Thoracic aorta (tissue), 2 donors: ENCODE measurements at regions not wholly inside any gene's neighbourhood (a gene's known extent, or its start where the extent isn't known, plus 50 kb on each side); places are given as distances from the start of the nearest gene placed in this dataset.
A peak's percentile ranks its signal among the peaks of the same experiment; 100 is the strongest.

Source experiments
- ATAC-seq: fragments of 150-250 bp; one replicate; pipeline ENCODE4 v1.8.0; 2017; ENCODE audit warnings: low read depth; ENCODE audit not compliant: insufficient number of reproducible peaks, low FRiP score
- DNase-seq: peaks from one replicate; pipeline ENCODE4 v3.0.0-alpha.2; 2020; ENCODE audit warnings: low spot score
- H3K27ac ChIP-seq, 2 donors: fragments of 200-600 bp; sonication (generic); 1 replicate in 1 of 2; 2 replicates in 1 of 2; pipeline ENCODE4 v1.5.1; 2016; ENCODE audit warnings: mild to moderate bottlenecking in 2 of 2, moderate library complexity in 2 of 2
- H3K27me3 ChIP-seq: fragments of 200-600 bp; sonication (generic); replicated peaks from 2 replicates; pipeline ENCODE4 v1.6.0; 2016; ENCODE audit warnings: mild to moderate bottlenecking; ENCODE audit not compliant: insufficient read depth
- H3K36me3 ChIP-seq: fragments of 200-600 bp; sonication (generic); one replicate; pipeline ENCODE4 v1.5.1; 2016
- H3K4me1 ChIP-seq, 2 donors: fragments of 200-600 bp; sonication (generic); 1 replicate in 1 of 2; 2 replicates in 1 of 2; pipeline versions ENCODE4 v1.5.1 to v1.6.0; 2016; ENCODE audit warnings: low read depth in 2 of 2, mild to moderate bottlenecking in 1 of 2; ENCODE audit not compliant: control insufficient read depth in 1 of 2
- H3K4me3 ChIP-seq: fragments of 200-600 bp; sonication (generic); 2 replicates; pipeline ENCODE4 v1.5.1; 2016; ENCODE audit warnings: mild to moderate bottlenecking
- H3K9me3 ChIP-seq: fragments of 200-600 bp; sonication (generic); 2 replicates; pipeline ENCODE4 v1.5.1; 2016
- TF ChIP-seq, protein P1 (sequence below): fragments of 200-600 bp; sonication (generic); IDR thresholded peaks from one replicate; pipeline ENCODE4 v1.5.1; 2019; ENCODE audit warnings: antibody characterized with exemption

DNA sequence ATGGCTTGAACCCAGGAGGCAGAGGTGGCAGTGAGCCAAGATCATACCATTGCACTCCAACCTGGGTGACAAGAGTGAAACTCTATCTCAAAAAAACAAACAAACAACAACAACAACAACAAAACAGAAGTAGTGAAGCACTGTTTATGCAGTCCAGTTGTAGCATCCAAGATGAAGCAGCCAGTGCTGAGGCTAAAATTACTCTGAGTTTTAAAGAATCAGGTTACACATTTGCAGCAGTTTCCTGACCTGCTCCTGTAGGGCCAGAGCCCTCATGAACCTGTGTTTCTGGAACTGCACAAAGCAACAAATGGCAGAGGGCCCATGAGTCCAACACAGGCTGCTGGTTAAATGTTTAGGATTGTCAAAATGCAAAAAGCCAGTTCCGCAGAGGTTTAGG is 499.5 kb upstream of the PSMD7 start:
- TF ChIP-seq, protein P1, sequence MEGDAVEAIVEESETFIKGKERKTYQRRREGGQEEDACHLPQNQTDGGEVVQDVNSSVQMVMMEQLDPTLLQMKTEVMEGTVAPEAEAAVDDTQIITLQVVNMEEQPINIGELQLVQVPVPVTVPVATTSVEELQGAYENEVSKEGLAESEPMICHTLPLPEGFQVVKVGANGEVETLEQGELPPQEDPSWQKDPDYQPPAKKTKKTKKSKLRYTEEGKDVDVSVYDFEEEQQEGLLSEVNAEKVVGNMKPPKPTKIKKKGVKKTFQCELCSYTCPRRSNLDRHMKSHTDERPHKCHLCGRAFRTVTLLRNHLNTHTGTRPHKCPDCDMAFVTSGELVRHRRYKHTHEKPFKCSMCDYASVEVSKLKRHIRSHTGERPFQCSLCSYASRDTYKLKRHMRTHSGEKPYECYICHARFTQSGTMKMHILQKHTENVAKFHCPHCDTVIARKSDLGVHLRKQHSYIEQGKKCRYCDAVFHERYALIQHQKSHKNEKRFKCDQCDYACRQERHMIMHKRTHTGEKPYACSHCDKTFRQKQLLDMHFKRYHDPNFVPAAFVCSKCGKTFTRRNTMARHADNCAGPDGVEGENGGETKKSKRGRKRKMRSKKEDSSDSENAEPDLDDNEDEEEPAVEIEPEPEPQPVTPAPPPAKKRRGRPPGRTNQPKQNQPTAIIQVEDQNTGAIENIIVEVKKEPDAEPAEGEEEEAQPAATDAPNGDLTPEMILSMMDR: no peak
- DNase-seq (no peak), ATAC-seq (no peak)

GRCh38 chr16:73796241-73796640 is 500.4 kb upstream of the PSMD7 start:
- H3K27ac ChIP-seq: peak overlapping the region; percentile 55 to 67
- H3K36me3 ChIP-seq: no peaks in the 10 kb centered on the region
- H3K4me1 ChIP-seq: peaks cover 35 to 67% of the 10 kb centered on the region in 2 donors
- no peaks in the 10 kb centered on the region for H3K27me3 ChIP-seq
- TF ChIP-seq, protein P1: no peak
- H3K9me3 ChIP-seq: no peaks in the 10 kb centered on the region
- DNase-seq: no peak
- H3K4me3 ChIP-seq: peak overlapping the region; percentile 35
- peak; percentile 44 for ATAC-seq

More for the DNA sequence above, 499.5 kb upstream of the PSMD7 start:
- H3K4me3 ChIP-seq: no peak overlapping the region
- no peaks in the 10 kb centered on the region for H3K27me3 ChIP-seq
- no peaks in the 10 kb centered on the region for H3K9me3 ChIP-seq
- H3K4me1 ChIP-seq: peaks cover 35 to 67% of the 10 kb centered on the region in 2 donors
- H3K27ac ChIP-seq: peak overlapping the region; percentile 55 to 67
- no peaks in the 10 kb centered on the region for H3K36me3 ChIP-seq

- no peak overlapping the region for H3K4me3 ChIP-seq
- peak overlapping the region; percentile 55 to 67 for H3K27ac ChIP-seq
- TF ChIP-seq, protein P1: no peak
Observed at GRCh38 chr16:73794994-73795393, 501.6 kb upstream of the PSMD7 start.

DNA sequence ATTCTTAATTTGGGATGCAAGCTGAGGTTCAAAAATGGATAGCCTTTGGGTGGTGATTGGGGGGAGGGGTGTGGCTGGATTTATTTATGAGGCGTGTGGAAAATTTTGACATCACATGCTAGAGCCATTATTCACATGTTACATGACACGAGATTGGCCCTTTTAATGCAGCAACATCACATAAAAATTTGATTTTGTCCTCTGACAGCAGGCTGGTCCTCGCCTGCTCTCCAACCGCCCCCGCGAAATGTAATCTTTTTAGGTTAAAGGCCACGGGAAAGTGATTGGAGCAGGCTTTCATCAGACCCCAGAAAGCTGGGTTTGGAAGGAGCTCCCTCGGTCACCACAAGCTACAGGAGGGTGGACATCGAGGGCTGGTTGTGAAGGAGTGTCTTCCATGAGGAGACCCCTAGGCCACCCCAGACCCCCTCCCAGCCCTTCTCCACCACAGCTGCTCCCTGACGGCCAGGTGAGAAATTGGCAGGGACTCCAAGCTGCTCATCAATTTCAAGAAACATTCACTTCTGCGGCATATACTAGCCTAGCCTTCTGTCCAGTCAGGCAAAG is 502.7 kb upstream of the PSMD7 start:
- ATAC-seq (no peak), DNase-seq (no peak)
- Histone ChIP-seq H3K36me3 (no peaks in the 10 kb centered on the region), H3K4me1 (peaks cover 35 to 76% of the 10 kb centered on the region in 2 donors), H3K27ac (peak overlapping the region; percentile 55 to 67), H3K9me3 (no peaks in the 10 kb centered on the region), H3K27me3 (no peaks in the 10 kb centered on the region), H3K4me3 (no peak overlapping the region)
- TF ChIP-seq, protein P1: no peak

More at GRCh38 chr16:73794994-73795393, 501.6 kb upstream of the PSMD7 start:
- ATAC-seq (peak; percentile 27), DNase-seq (no peak)
- H3K4me1 ChIP-seq: peaks cover 35 to 69% of the 10 kb centered on the region in 2 donors
- H3K27me3 ChIP-seq: no peaks in the 10 kb centered on the region
- H3K36me3 ChIP-seq: no peaks in the 10 kb centered on the region
- no peaks in the 10 kb centered on the region for H3K9me3 ChIP-seq

DNA sequence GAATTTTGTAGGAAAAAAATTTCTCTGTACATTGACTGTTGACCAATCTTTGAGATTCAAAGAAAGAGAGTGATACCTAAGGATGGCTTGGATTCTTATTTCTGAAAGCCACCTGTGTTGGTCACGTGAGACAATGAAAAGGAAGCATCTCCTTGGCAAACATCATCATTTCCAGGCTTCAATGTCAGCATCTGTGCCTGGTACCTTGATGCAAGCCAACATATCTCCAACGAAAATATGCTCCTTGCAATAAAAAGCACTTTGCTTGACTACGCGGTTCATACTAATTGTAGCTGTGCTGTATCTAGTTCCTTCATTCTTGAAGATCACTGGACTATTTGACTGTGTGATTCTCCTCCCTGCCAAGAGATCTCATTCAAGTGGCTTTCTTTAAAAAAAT is 503.4 kb upstream of the PSMD7 start:
- H3K27me3 ChIP-seq: no peaks in the 10 kb centered on the region
- H3K36me3 ChIP-seq: no peaks in the 10 kb centered on the region
- ATAC-seq (no peak), DNase-seq (no peak)
- no peaks in the 10 kb centered on the region for H3K9me3 ChIP-seq
- TF ChIP-seq, protein P1: no peak
- peak overlapping the region in 1 of 2 donors; percentile 8 for H3K27ac ChIP-seq
- H3K4me1 ChIP-seq: peaks cover 35 to 70% of the 10 kb centered on the region in 2 donors
- H3K4me3 ChIP-seq: no peak overlapping the region
